ENCODE measurements at regions not wholly inside any gene's neighbourhood (a gene's known extent, or its start where the extent isn't known, plus 50 kb on each side); places are given as distances from the start of the nearest gene placed in this dataset.

DNA sequence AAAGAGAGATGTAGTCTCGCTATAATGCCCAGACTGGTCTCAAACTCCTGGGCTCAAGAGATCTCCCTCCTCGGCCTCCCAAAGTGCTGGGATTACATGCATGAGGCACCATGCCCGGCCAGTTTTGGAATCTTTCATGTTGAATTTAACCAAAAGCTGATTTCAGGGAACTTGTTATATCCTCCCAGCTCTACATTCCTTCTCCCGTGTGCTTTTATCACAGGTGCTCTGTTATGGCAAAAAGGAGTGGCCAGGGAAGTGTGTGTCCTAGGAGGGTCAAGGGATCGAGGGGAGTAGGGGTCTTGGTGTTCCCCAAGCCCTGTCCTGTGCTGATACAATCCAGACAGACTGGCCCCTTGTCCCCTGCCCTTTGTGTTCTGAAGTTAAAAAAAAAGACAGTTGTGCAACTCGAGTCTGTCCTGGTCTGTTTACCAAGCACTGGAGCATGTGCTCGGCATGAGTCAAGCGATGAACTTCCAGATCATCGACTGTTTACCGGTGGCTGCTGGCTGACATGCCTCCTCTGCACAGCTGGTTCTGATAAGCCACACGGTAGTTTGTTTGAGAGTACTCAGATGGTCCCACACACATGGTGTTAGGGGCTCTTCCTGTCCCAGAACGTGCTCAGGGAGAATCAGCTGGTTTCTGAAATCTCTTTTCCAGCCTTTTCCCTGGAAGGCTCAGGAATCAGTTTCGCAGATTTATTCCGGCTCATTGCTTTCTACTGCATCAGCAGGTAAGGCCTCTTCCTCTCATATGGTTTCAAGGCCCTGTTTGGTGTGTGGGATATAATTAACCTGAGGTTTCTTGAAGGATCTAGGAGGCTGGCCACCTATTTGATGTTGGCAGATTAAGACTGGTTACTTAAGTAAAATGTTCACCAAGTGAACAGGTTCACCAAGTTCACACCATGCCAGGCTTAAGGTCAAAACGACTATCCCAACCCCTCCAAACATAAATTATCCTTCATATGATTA is 52.6 kb upstream of the NAA20 start (continued):
- TF ChIP-seq ZFP82 (CRISPR knock-in tag; IDR thresholded peaks at IDR 0.05; ENCODE audit: borderline replicate concordance) (peak; percentile 99), SP4 (CRISPR knock-in tag; IDR thresholded peaks at IDR 0.05) (peak; percentile 93), SRSF9 (IDR thresholded peaks at IDR 0.05; ENCODE audit: borderline replicate concordance, insufficient read depth, low read depth, low read length, poor library complexity, severe bottlenecking) (no peak), NONO (IDR thresholded peaks at IDR 0.05) (no peak), NONO (CRISPR knock-in tag; conservative IDR thresholded peaks at IDR 0.05) (peak; percentile 100), ZNF292 (CRISPR knock-in tag; IDR thresholded peaks at IDR 0.05; ENCODE audit: borderline replicate concordance, low read depth) (peak; percentile 100)
- TF ChIP-seq, protein P1, sequence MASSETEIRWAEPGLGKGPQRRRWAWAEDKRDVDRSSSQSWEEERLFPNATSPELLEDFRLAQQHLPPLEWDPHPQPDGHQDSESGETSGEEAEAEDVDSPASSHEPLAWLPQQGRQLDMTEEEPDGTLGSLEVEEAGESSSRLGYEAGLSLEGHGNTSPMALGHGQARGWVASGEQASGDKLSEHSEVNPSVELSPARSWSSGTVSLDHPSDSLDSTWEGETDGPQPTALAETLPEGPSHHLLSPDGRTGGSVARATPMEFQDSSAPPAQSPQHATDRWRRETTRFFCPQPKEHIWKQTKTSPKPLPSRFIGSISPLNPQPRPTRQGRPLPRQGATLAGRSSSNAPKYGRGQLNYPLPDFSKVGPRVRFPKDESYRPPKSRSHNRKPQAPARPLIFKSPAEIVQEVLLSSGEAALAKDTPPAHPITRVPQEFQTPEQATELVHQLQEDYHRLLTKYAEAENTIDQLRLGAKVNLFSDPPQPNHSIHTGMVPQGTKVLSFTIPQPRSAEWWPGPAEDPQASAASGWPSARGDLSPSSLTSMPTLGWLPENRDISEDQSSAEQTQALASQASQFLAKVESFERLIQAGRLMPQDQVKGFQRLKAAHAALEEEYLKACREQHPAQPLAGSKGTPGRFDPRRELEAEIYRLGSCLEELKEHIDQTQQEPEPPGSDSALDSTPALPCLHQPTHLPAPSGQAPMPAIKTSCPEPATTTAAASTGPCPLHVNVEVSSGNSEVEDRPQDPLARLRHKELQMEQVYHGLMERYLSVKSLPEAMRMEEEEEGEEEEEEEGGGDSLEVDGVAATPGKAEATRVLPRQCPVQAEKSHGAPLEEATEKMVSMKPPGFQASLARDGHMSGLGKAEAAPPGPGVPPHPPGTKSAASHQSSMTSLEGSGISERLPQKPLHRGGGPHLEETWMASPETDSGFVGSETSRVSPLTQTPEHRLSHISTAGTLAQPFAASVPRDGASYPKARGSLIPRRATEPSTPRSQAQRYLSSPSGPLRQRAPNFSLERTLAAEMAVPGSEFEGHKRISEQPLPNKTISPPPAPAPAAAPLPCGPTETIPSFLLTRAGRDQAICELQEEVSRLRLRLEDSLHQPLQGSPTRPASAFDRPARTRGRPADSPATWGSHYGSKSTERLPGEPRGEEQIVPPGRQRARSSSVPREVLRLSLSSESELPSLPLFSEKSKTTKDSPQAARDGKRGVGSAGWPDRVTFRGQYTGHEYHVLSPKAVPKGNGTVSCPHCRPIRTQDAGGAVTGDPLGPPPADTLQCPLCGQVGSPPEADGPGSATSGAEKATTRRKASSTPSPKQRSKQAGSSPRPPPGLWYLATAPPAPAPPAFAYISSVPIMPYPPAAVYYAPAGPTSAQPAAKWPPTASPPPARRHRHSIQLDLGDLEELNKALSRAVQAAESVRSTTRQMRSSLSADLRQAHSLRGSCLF (CRISPR knock-in tag; IDR thresholded peaks at IDR 0.05; ENCODE audit: borderline replicate concordance), result peak; percentile 99
- TF ChIP-seq, protein P2, sequence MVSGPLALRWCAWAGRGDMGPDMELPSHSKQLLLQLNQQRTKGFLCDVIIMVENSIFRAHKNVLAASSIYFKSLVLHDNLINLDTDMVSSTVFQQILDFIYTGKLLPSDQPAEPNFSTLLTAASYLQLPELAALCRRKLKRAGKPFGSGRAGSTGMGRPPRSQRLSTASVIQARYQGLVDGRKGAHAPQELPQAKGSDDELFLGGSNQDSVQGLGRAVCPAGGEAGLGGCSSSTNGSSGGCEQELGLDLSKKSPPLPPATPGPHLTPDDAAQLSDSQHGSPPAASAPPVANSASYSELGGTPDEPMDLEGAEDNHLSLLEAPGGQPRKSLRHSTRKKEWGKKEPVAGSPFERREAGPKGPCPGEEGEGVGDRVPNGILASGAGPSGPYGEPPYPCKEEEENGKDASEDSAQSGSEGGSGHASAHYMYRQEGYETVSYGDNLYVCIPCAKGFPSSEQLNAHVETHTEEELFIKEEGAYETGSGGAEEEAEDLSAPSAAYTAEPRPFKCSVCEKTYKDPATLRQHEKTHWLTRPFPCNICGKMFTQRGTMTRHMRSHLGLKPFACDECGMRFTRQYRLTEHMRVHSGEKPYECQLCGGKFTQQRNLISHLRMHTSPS (CRISPR knock-in tag; IDR thresholded peaks at IDR 0.05; ENCODE audit: low read depth), result peak; percentile 87; the same call in 1 of the 2 replicates
- TF ChIP-seq, protein P3, sequence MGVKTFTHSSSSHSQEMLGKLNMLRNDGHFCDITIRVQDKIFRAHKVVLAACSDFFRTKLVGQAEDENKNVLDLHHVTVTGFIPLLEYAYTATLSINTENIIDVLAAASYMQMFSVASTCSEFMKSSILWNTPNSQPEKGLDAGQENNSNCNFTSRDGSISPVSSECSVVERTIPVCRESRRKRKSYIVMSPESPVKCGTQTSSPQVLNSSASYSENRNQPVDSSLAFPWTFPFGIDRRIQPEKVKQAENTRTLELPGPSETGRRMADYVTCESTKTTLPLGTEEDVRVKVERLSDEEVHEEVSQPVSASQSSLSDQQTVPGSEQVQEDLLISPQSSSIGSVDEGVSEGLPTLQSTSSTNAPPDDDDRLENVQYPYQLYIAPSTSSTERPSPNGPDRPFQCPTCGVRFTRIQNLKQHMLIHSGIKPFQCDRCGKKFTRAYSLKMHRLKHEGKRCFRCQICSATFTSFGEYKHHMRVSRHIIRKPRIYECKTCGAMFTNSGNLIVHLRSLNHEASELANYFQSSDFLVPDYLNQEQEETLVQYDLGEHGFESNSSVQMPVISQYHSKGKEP (CRISPR knock-in tag; IDR thresholded peaks at IDR 0.05), result peak; percentile 98
- TF ChIP-seq, protein P4, sequence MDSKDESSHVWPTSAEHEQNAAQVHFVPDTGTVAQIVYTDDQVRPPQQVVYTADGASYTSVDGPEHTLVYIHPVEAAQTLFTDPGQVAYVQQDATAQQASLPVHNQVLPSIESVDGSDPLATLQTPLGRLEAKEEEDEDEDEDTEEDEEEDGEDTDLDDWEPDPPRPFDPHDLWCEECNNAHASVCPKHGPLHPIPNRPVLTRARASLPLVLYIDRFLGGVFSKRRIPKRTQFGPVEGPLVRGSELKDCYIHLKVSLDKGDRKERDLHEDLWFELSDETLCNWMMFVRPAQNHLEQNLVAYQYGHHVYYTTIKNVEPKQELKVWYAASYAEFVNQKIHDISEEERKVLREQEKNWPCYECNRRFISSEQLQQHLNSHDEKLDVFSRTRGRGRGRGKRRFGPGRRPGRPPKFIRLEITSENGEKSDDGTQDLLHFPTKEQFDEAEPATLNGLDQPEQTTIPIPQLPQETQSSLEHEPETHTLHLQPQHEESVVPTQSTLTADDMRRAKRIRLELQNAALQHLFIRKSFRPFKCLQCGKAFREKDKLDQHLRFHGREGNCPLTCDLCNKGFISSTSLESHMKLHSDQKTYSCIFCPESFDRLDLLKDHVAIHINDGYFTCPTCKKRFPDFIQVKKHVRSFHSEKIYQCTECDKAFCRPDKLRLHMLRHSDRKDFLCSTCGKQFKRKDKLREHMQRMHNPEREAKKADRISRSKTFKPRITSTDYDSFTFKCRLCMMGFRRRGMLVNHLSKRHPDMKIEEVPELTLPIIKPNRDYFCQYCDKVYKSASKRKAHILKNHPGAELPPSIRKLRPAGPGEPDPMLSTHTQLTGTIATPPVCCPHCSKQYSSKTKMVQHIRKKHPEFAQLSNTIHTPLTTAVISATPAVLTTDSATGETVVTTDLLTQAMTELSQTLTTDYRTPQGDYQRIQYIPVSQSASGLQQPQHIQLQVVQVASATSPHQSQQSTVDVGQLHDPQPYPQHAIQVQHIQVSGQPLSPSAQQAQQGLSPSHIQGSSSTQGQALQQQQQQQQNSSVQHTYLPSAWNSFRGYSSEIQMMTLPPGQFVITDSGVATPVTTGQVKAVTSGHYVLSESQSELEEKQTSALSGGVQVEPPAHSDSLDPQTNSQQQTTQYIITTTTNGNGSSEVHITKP (CRISPR knock-in tag; IDR thresholded peaks at IDR 0.05; ENCODE audit: low read depth), result peak; percentile 95
- TF ChIP-seq, protein P5, sequence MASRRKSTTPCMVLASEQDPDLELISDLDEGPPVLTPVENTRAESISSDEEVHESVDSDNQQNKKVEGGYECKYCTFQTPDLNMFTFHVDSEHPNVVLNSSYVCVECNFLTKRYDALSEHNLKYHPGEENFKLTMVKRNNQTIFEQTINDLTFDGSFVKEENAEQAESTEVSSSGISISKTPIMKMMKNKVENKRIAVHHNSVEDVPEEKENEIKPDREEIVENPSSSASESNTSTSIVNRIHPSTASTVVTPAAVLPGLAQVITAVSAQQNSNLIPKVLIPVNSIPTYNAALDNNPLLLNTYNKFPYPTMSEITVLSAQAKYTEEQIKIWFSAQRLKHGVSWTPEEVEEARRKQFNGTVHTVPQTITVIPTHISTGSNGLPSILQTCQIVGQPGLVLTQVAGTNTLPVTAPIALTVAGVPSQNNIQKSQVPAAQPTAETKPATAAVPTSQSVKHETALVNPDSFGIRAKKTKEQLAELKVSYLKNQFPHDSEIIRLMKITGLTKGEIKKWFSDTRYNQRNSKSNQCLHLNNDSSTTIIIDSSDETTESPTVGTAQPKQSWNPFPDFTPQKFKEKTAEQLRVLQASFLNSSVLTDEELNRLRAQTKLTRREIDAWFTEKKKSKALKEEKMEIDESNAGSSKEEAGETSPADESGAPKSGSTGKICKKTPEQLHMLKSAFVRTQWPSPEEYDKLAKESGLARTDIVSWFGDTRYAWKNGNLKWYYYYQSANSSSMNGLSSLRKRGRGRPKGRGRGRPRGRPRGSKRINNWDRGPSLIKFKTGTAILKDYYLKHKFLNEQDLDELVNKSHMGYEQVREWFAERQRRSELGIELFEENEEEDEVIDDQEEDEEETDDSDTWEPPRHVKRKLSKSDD (CRISPR knock-in tag; IDR thresholded peaks at IDR 0.05; ENCODE audit: low read depth), result peak; percentile 99

Measured in HepG2 (cell line).